ENCODE measurements at regions not wholly inside any gene's neighbourhood (a gene's known extent, or its start where the extent isn't known, plus 50 kb on each side); places are given as distances from the start of the nearest gene placed in this dataset.
A peak's percentile ranks its signal among the peaks of the same experiment; 100 is the strongest.
"Not testable (repeated sequence)": the region's sequence is repeated elsewhere in the genome, so short reads cannot be mapped to it uniquely, and the experiment has no call there.

DNA sequence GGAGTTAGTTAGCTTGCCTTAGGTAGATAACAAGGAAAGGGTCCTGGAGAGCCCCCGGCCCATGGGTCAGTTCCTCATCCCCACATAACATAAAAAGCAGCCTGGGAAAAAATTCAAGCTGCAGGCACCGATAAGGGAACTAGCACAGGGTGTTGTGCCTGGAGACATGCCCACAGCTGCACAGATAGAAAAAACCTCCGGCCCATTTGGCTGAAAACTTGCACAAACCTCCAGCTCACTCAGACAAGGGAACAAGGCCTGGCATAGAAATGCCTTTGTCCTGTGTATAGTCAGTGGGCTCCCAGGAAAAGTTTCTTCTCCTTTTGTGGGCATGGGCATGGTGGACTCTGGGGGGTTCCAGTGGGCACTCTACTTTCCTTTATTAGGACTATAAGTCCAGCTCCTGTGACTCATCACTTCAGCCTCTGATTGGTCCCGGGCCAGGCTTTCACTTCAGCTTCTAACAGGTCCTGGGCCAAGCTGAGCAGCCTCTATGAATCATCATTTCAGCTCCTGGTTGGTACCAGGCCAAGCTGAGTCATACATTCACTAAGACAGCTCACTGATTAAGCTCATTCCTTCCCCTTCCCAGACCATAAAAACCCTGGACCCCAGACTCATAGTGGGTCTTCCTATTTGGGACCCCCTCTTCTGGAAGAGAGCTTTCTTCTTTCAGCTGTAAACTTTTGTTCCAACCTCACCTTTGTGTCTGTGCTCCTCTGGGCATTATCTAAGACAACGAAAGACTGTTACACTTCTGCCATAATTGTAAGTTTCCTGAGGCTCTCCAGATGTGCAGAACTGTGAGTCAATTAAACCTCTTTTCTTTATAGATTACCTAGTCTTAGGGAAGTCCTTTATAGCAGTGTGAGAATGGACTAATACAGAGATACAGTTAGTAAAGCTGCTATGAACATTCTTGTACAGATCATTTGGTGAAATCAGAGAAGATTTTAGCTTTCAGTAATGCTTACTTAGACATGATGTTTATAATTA lies 348.0 kb upstream of the DPPA4 start:
- Mint-ChIP-seq H3K27me3 (ENCODE audit: low read depth) (no peaks in the 10 kb centered on the region), H3K9me3 (peaks cover 0 to 4% of the 10 kb centered on the region in 2 donors), H3K27ac (no peak overlapping the region), H3K36me3 (ENCODE audit: insufficient read depth in 2 of 2) (peaks cover 0 to 2% of the 10 kb centered on the region in 2 donors), H3K4me3 (no peak overlapping the region), H3K4me1 (ENCODE audit: low read depth) (no peaks in the 10 kb centered on the region)
- ATAC-seq (replicated peaks in 1 of 2) (peak in 1 of 2 donors; percentile 23), DNase-seq (no peak)

GRCh38 chr3:109687626-109688025 lies 350.3 kb upstream of the DPPA4 start:
- H3K27me3 Mint-ChIP-seq (ENCODE audit: low read depth) = no peaks in the 10 kb centered on the region
- no peak overlapping the region for H3K27ac Mint-ChIP-seq
- DNase-seq (no peak), ATAC-seq (replicated peaks in 1 of 2) (no peak)
- peaks cover 0 to 5% of the 10 kb centered on the region in 2 donors for H3K36me3 Mint-ChIP-seq (ENCODE audit: insufficient read depth in 2 of 2)
- H3K9me3 Mint-ChIP-seq = peaks cover 0 to 11% of the 10 kb centered on the region in 2 donors
- no peak overlapping the region for H3K4me3 Mint-ChIP-seq
- H3K4me1 Mint-ChIP-seq (ENCODE audit: low read depth) = no peaks in the 10 kb centered on the region

- ATAC-seq (replicated peaks in 1 of 2) = no peak
- no peak overlapping the region for H3K27ac Mint-ChIP-seq
Measured at GRCh38 chr3:109696932-109697331, 359.6 kb upstream of the DPPA4 start.

DNA sequence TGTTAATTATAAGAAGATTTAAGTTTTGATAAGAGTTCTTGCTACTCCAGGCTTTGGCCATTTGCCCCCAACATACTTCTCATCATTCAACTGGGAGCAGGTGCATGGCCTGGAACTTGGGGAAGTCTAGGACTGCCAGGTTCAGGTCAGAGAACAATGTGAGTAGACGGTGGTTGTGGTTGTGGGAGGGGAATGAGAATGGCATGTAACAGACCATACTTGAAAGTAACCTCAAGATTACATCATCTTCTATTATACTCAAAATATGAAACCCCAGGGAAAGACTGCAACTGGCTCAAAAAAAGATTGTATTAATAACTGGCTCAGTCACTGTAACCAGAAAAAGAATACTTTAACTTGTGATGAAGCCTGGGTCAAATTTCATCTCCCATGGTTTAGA lies 364.9 kb upstream of the DPPA4 start:
- Mint-ChIP-seq H3K4me1 (ENCODE audit: low read depth) (peaks cover 9% of the 10 kb centered on the region), H3K4me3 (no peak overlapping the region), H3K9me3 (peaks cover 3 to 4% of the 10 kb centered on the region in 2 donors), H3K36me3 (ENCODE audit: insufficient read depth in 2 of 2) (no peaks in the 10 kb centered on the region), H3K27me3 (ENCODE audit: low read depth) (peaks cover 8% of the 10 kb centered on the region), H3K27ac (no peak overlapping the region)
- ATAC-seq (replicated peaks in 1 of 2) (peak; percentile 94 to 97), DNase-seq (peak; percentile 42 to 44)

More at GRCh38 chr3:109696932-109697331, 359.6 kb upstream of the DPPA4 start:
- Mint-ChIP-seq H3K9me3 (peaks cover 3 to 5% of the 10 kb centered on the region in 2 donors), H3K4me1 (ENCODE audit: low read depth) (no peaks in the 10 kb centered on the region), H3K4me3 (no peak overlapping the region), H3K36me3 (ENCODE audit: insufficient read depth in 2 of 2) (peaks cover 0 to 4% of the 10 kb centered on the region in 2 donors), H3K27me3 (ENCODE audit: low read depth) (no peaks in the 10 kb centered on the region)
- DNase-seq = no peak

GRCh38 chr3:109702976-109703375 lies 365.6 kb upstream of the DPPA4 start:
- H3K36me3 Mint-ChIP-seq (ENCODE audit: insufficient read depth in 2 of 2) = no peaks in the 10 kb centered on the region
- peaks cover 3 to 4% of the 10 kb centered on the region in 2 donors for H3K9me3 Mint-ChIP-seq
- no peak for DNase-seq
- no peak overlapping the region for H3K27ac Mint-ChIP-seq
- no peak overlapping the region for H3K4me3 Mint-ChIP-seq
- peaks cover 9% of the 10 kb centered on the region for H3K4me1 Mint-ChIP-seq (ENCODE audit: low read depth)
- H3K27me3 Mint-ChIP-seq (ENCODE audit: low read depth) = peaks cover 8% of the 10 kb centered on the region
- ATAC-seq (replicated peaks in 1 of 2) = no peak

DNA sequence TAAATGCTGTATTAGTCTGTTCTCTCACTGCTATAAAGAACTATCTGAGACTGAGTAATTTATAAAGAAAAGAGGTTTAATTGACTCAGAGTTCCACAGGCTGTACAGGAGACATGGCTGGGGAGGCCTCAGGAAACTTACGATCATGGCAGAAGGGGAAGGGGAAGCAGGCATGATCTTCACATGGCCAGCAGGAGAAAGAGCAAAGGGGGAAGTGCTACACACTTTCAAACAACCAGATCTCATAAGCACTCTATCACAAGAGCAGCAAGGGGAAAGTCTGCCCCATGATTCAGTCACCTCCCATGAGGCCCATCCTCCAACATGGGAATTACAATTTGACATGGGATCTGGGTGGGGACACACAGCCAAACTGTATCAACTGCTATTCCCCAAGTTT lies 367.8 kb upstream of the DPPA4 start:
- not testable (repeated sequence) for H3K27ac Mint-ChIP-seq; H3K4me3 Mint-ChIP-seq; H3K9me3 Mint-ChIP-seq; H3K4me1 Mint-ChIP-seq (ENCODE audit: low read depth); DNase-seq; ATAC-seq (replicated peaks in 1 of 2); H3K36me3 Mint-ChIP-seq (ENCODE audit: insufficient read depth in 2 of 2)
- peaks cover 25% of the 10 kb centered on the region for H3K27me3 Mint-ChIP-seq (ENCODE audit: low read depth)

DNA sequence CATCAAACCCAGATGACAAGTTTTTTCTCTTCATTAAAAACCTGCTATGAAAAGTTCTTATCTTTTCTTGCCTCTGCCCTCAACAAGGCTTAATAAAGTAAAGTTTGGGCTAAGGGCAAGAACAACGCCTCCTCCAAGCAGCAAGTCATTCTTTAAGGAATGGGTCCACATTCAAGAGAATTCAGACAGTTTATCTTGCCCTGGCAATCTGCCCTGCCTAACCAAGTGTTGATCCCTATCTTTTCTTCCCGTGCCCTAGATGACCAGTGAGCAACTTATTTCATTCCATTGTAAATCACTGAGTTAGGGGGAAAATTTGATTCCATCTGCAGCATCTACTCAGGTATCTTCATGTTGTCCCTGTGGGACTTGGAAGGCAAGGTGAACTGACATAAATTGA lies 370.3 kb upstream of the DPPA4 start:
- Mint-ChIP-seq H3K27me3 (ENCODE audit: low read depth) (peaks cover 30% of the 10 kb centered on the region), H3K4me1 (ENCODE audit: low read depth) (peaks cover 4% of the 10 kb centered on the region), H3K4me3 (no peak overlapping the region), H3K9me3 (peaks cover 5 to 6% of the 10 kb centered on the region in 2 donors), H3K27ac (no peak overlapping the region), H3K36me3 (ENCODE audit: insufficient read depth in 2 of 2) (peaks cover 4 to 5% of the 10 kb centered on the region in 2 donors)
- DNase-seq = no peak
- ATAC-seq (replicated peaks in 1 of 2) = no peak

GRCh38 chr3:109713288-109713687 lies 375.9 kb upstream of the DPPA4 start:
- Mint-ChIP-seq H3K27ac (no peak overlapping the region), H3K9me3 (peaks cover 2% of the 10 kb centered on the region in 2 donors), H3K4me3 (no peak overlapping the region), H3K36me3 (ENCODE audit: insufficient read depth in 2 of 2) (peaks cover 4 to 5% of the 10 kb centered on the region in 2 donors), H3K27me3 (ENCODE audit: low read depth) (peaks cover 52% of the 10 kb centered on the region), H3K4me1 (ENCODE audit: low read depth) (no peaks in the 10 kb centered on the region)
- DNase-seq (no peak), ATAC-seq (replicated peaks in 1 of 2) (no peak)

GRCh38 chr3:109715707-109716106 lies 378.4 kb upstream of the DPPA4 start:
- Mint-ChIP-seq H3K9me3 (peaks cover 0 to 2% of the 10 kb centered on the region in 2 donors), H3K4me3 (no peak overlapping the region), H3K27me3 (ENCODE audit: low read depth) (peaks cover 31% of the 10 kb centered on the region), H3K36me3 (ENCODE audit: insufficient read depth in 2 of 2) (peaks cover 0 to 2% of the 10 kb centered on the region in 2 donors), H3K27ac (no peak overlapping the region), H3K4me1 (ENCODE audit: low read depth) (no peaks in the 10 kb centered on the region)
- DNase-seq = no peak
- no peak for ATAC-seq (replicated peaks in 1 of 2)

DNA sequence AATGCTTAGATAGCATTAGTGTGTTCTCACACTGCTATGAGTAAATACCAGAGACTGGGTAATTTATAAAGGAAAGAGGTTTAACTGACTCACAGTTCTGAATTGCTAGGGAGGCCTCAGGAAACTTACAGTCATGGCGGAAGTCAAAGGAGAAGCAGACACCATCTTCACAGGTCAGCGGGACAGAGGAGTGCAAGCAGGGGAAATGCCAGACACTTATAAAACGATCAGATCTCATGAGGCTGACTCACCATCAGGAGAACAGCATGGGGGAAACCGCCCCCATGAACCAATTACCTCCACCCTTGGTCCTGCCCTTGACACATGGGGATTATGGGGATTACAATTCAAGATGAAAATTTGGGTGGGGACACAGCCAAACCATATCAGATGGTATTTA lies 381.5 kb upstream of the DPPA4 start:
- Mint-ChIP-seq H3K36me3 (ENCODE audit: insufficient read depth in 2 of 2) (peaks cover 0 to 2% of the 10 kb centered on the region in 2 donors), H3K4me3 (no peak overlapping the region), H3K27ac (no peak overlapping the region), H3K4me1 (ENCODE audit: low read depth) (no peaks in the 10 kb centered on the region), H3K27me3 (ENCODE audit: low read depth) (peaks cover 25% of the 10 kb centered on the region), H3K9me3 (peaks cover 0 to 2% of the 10 kb centered on the region in 2 donors)
- ATAC-seq (replicated peaks in 1 of 2) (no peak), DNase-seq (no peak)

- no peaks in the 10 kb centered on the region for H3K36me3 Mint-ChIP-seq (ENCODE audit: insufficient read depth in 2 of 2)
- DNase-seq (no peak), ATAC-seq (replicated peaks in 1 of 2) (no peak)
- H3K9me3 Mint-ChIP-seq = no peaks in the 10 kb centered on the region
- no peak overlapping the region for H3K4me3 Mint-ChIP-seq
- no peaks in the 10 kb centered on the region for H3K27me3 Mint-ChIP-seq (ENCODE audit: low read depth)
- no peak overlapping the region for H3K27ac Mint-ChIP-seq
- no peaks in the 10 kb centered on the region for H3K4me1 Mint-ChIP-seq (ENCODE audit: low read depth)
Measured at GRCh38 chr3:109728861-109729494, 391.6 kb upstream of the DPPA4 start.

DNA sequence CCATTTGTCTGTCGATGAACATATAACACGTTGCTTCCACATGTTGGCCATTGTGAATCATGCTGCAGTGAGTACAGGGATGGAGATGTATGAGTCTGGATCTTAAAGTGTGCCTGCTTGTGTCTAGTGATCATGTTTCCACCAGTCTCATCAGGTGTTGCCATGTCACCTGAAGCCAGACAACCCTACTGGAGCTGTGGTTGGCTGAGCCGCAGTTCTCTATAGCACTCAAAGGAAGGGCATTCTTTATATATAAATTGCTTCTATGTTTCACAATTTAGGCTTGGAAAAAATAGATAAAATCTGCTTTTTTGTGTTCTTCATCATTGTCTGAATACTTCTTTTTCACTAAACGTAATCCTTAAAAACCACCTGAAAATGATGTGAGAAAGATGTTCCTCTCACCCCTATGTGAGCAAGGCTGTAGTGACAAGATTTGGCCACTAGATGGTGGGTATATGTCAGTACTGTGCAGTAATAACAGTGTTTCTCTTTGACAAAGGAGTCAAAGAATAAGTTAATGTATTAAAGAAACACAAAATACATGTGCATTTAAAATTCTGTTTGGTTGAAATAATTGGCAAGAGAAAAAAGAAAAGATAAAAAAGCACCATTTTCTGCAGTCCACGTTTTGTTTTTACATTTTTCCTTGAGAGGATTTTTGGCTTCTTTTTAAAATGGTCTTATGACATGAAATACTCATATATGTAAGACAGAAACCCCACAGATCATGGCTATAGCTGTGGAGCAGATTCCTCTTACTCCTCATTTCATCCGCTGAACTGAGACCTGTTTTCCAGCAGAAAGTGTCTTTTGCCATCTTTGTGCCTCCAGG lies 394.5 kb upstream of the DPPA4 start:
- Mint-ChIP-seq H3K4me3 (no peak overlapping the region), H3K9me3 (peaks cover 2 to 4% of the 10 kb centered on the region in 2 donors), H3K4me1 (ENCODE audit: low read depth) (no peaks in the 10 kb centered on the region), H3K27ac (no peak overlapping the region), H3K27me3 (ENCODE audit: low read depth) (no peaks in the 10 kb centered on the region), H3K36me3 (ENCODE audit: insufficient read depth in 2 of 2) (peaks cover 0 to 2% of the 10 kb centered on the region in 2 donors)
- DNase-seq (peak; percentile 51 to 57), ATAC-seq (replicated peaks in 1 of 2) (peak; percentile 71 to 74)

Data from activated T-cell treated with anti-CD3 and anti-CD28 coated beads, Interleukin-2, amount 50 U/mL, for 72 hours (primary cell).